Body of pancreas (tissue), 4 donors: ENCODE measurements at regions not wholly inside any gene's neighbourhood (a gene's known extent, or its start where the extent isn't known, plus 50 kb on each side); places are given as distances from the start of the nearest gene placed in this dataset.

ENCODE experiments used
- ATAC-seq: fragments of 150-250 bp; one replicate; pipeline ENCODE4 v1.9.1; 2016
- DNase-seq, 4 donors: peaks; one replicate each; pipeline ENCODE4 v3.0.0-alpha.2; 2019
- H3K27ac ChIP-seq, 4 donors: fragments of 200-600 bp; sonication (generic); 1 replicate in 3 of 4; 2 replicates in 1 of 4; pipeline versions ENCODE4 v1.5.1 to v1.6.1; 2016 to 2019; ENCODE audit warnings: mild to moderate bottlenecking in 1 of 4, mixed read lengths in 1 of 4, moderate library complexity in 1 of 4
- H3K27me3 ChIP-seq, 2 donors: fragments of 200-600 bp; sonication (generic); one replicate each; pipeline ENCODE4 v1.6.0; 2016; ENCODE audit warnings: mild to moderate bottlenecking in 1 of 2
- H3K36me3 ChIP-seq, 2 donors: fragments of 200-600 bp; sonication (generic); replicated peaks in 1 of 2; 2 replicates each; pipeline ENCODE4 v1.5.1; 2016; ENCODE audit warnings: low read depth in 2 of 2; ENCODE audit not compliant: insufficient read depth in 1 of 2
- H3K4me1 ChIP-seq: fragments of 200-600 bp; sonication (generic); one replicate; pipeline ENCODE4 v1.6.0; 2016
- H3K4me3 ChIP-seq, 2 donors: fragments of 200-600 bp; sonication (generic); 1 replicate in 1 of 2; 2 replicates in 1 of 2; pipeline ENCODE4 v1.5.1; 2016 to 2019
- H3K9me3 ChIP-seq, 3 donors: fragments of 200-600 bp; sonication (generic); 1 replicate in 2 of 3; 2 replicates in 1 of 3; pipeline ENCODE4 v1.5.1; 2016
- CTCF ChIP-seq, 7 experiments: fragments of 450-650 bp in 4 of 7; fragments of 200-600 bp in 3 of 7; sonication (generic) in 3 of 7; IDR thresholded peaks; one replicate each; pipeline ENCODE4 v1.5.1; 2016 to 2019; ENCODE audit warnings: antibody characterized with exemption in 7 of 7
- POLR2A ChIP-seq, 3 donors: fragments of 450-650 bp; IDR thresholded peaks; one replicate each; pipeline ENCODE4 v1.6.1; 2016; ENCODE audit warnings: antibody characterized with exemption in 3 of 3, mild to moderate bottlenecking in 2 of 3
- WGBS, 2 donors: methylation state at CpG; one replicate each; pipeline ENCODE4 v1.1.5; 2017; 5-methylcytosine and 5-hydroxymethylcytosine counted together
- intact Hi-C: fragments of 100-400 bp; cut with DNase I; formaldehyde crosslinking; loops from one replicate; pipeline ENCODE4 v1.15.1; 2023

- no peaks in the 10 kb centered on the region for H3K27me3 ChIP-seq
- peaks cover 45% of the 10 kb centered on the region for H3K4me1 ChIP-seq
- peak in 1 of 4 donors; percentile 18 for DNase-seq
- intact Hi-C loops: no loop called here
- TF ChIP-seq POLR2A (IDR thresholded peaks at IDR 0.05) (no peak), CTCF (IDR thresholded peaks at IDR 0.05) (no peak)
- no peaks in the 10 kb centered on the region for H3K36me3 ChIP-seq
- peak; percentile 43 for ATAC-seq
- no peak overlapping the region for H3K4me3 ChIP-seq
- WGBS, 2 donors: 19 to 36% methylated on average over 4 of the region's 4 CpGs
- peak overlapping the region in 3 of 4 donors; percentile 18 to 47 (median 26) for H3K27ac ChIP-seq
- no peaks in the 10 kb centered on the region for H3K9me3 ChIP-seq
These were observed 240.0 kb upstream of the NT5C1B start for GRCh38 chr2:18829251-18829902.

DNA sequence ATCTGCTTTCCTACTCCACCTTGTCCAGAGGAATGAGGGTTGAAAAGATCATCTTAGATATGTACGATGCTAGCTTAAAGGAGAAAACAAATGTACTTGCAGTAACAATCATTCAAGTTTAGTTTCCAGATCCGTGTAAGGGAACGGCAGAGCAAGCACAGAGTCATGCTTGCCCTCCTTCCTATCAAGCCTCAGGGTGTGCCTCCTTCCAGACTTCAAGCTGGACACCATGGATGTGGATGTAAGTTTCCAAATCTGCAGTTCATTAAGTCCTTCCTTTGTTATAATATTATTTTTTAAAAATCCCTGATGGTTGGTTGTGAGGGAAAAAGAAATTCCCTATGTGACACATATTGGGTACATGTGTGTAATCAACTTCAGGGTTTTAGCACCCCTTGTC, 238.9 kb upstream of the NT5C1B start:
- intact Hi-C loops: no loop called here
- Histone ChIP-seq H3K4me1 (peaks cover 47% of the 10 kb centered on the region), H3K4me3 (no peak overlapping the region), H3K9me3 (no peaks in the 10 kb centered on the region), H3K27ac (no peak overlapping the region), H3K27me3 (no peaks in the 10 kb centered on the region), H3K36me3 (no peaks in the 10 kb centered on the region)
- no peak for ATAC-seq
- TF ChIP-seq CTCF (IDR thresholded peaks at IDR 0.05) (no peak), POLR2A (IDR thresholded peaks at IDR 0.05) (no peak)
- WGBS, 2 donors: 90 to 91% methylated on average over 3 of the region's 3 CpGs
- no peak for DNase-seq

DNA sequence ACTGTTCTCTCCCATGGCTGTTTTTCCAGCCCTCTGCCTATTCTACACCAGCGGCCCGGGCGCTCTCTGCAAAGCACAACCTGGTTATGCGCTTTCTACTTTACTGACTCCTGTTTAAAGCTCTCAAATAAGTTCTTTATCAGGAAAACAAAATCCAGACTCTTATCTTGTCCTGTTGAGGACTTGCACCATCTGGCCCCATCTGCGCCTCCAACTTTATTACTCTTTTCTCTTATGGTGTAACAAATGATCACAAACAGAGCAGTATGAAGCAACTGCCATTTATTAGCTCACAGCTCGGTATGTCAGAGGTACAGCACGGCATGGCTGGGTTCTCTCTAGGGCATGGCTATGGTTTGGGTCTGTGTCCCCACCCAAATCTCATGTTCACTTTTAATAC, 236.5 kb upstream of the NT5C1B start:
- DNase-seq (no peak), ATAC-seq (no peak)
- H3K4me1 ChIP-seq: peaks cover 35% of the 10 kb centered on the region
- H3K9me3 ChIP-seq: no peaks in the 10 kb centered on the region
- TF ChIP-seq CTCF (IDR thresholded peaks at IDR 0.05) (no peak), POLR2A (IDR thresholded peaks at IDR 0.05) (no peak)
- no peak overlapping the region for H3K4me3 ChIP-seq
- intact Hi-C loops: no loop called here
- H3K27me3 ChIP-seq: no peaks in the 10 kb centered on the region
- WGBS, 2 donors: 81 to 85% methylated on average over 7 of the region's 7 CpGs
- H3K27ac ChIP-seq: no peak overlapping the region
- no peaks in the 10 kb centered on the region for H3K36me3 ChIP-seq

DNA sequence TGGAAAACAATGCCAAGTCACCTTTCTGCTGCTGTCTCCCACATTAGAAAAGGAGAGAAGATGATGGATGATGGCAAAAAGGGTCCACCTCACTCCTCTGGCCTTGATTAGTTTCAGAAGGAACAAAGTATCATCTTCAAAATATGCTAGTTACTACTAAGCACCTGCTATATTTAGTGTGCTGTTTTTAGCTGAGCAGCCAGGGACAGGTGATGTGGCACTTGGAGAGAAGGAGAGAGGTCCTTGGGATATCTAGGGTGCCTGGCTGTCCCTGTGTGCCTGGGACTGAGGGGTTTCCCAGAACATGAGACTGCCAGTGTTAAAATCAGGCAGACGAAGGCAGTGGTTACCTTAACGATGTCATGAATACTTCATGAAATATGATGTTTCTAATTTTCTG, 235.5 kb upstream of the NT5C1B start:
- DNase-seq (no peak), ATAC-seq (no peak)
- TF ChIP-seq POLR2A (IDR thresholded peaks at IDR 0.05) (no peak), CTCF (IDR thresholded peaks at IDR 0.05) (no peak)
- Histone ChIP-seq H3K4me3 (no peak overlapping the region), H3K27ac (no peak overlapping the region), H3K36me3 (no peaks in the 10 kb centered on the region), H3K4me1 (peaks cover 26% of the 10 kb centered on the region), H3K27me3 (no peaks in the 10 kb centered on the region), H3K9me3 (no peaks in the 10 kb centered on the region)
- WGBS, 2 donors: 83 to 88% methylated on average over 2 of the region's 2 CpGs
- intact Hi-C loops: no loop called here

- Histone ChIP-seq H3K4me1 (peaks cover 20% of the 10 kb centered on the region), H3K36me3 (no peaks in the 10 kb centered on the region), H3K27me3 (no peaks in the 10 kb centered on the region), H3K27ac (peak overlapping the region in 1 of 4 donors; percentile 52), H3K9me3 (no peaks in the 10 kb centered on the region), H3K4me3 (no peak overlapping the region)
- no peak for TF ChIP-seq CTCF (IDR thresholded peaks at IDR 0.05)
- no peak for TF ChIP-seq POLR2A (IDR thresholded peaks at IDR 0.05)
- intact Hi-C loops: no loop called here
- no peak for DNase-seq
- WGBS, 2 donors: 40 to 65% methylated on average over 2 of the region's 2 CpGs
- ATAC-seq: peak; percentile 67
These were observed 235.0 kb upstream of the NT5C1B start for GRCh38 chr2:18824325-18824790.
